Left ventricle myocardium inferior (tissue), 1 donor: ENCODE measurements at regions not wholly inside any gene's neighbourhood (a gene's known extent, or its start where the extent isn't known, plus 50 kb on each side); places are given as distances from the start of the nearest gene placed in this dataset.

ENCODE experiments used
- DNase-seq: peaks from one replicate; pipeline ENCODE4 v3.0.0-alpha.2; 2020
- H3K27ac ChIP-seq: fragments of 200-600 bp; replicated peaks from 2 replicates; pipeline ENCODE4 v1.8.0; 2021
- H3K27me3 ChIP-seq: fragments of 200-600 bp; 2 replicates; pipeline ENCODE4 v1.8.0; 2021; ENCODE audit warnings: low read depth
- H3K36me3 ChIP-seq: fragments of 200-600 bp; 2 replicates; pipeline ENCODE4 v1.8.0; 2021
- H3K4me1 ChIP-seq: fragments of 200-600 bp; 2 replicates; pipeline ENCODE4 v1.8.0; 2021
- H3K4me3 ChIP-seq: fragments of 200-600 bp; 2 replicates; pipeline ENCODE4 v1.8.0; 2021; ENCODE audit warnings: mild to moderate bottlenecking, moderate library complexity
- H3K9me3 ChIP-seq: fragments of 200-600 bp; replicated peaks from 2 replicates; pipeline ENCODE4 v1.8.0; 2021
- intact Hi-C: fragments of 100-400 bp; cut with micrococcal nuclease; formaldehyde crosslinking; loops from one replicate; pipeline ENCODE4 v1.11.0; 2022
- TF ChIP-seq, protein P1 (sequence below): fragments of 200-600 bp; IDR thresholded peaks from 2 replicates; pipeline ENCODE4 v1.8.0; 2021; ENCODE audit warnings: antibody characterized with exemption, mild to moderate bottlenecking, borderline replicate concordance
- donor health status: DM: no; HTN: yes; CAD: no; lungs with severe emphysema.

- Histone ChIP-seq H3K4me3 (no peak overlapping the region), H3K27ac (no peak overlapping the region), H3K27me3 (no peaks in the 10 kb centered on the region), H3K36me3 (no peaks in the 10 kb centered on the region), H3K4me1 (no peaks in the 10 kb centered on the region), H3K9me3 (no peaks in the 10 kb centered on the region)
- DNase-seq = no peak
- intact Hi-C loops = no loop called here
- TF ChIP-seq, protein P1, sequence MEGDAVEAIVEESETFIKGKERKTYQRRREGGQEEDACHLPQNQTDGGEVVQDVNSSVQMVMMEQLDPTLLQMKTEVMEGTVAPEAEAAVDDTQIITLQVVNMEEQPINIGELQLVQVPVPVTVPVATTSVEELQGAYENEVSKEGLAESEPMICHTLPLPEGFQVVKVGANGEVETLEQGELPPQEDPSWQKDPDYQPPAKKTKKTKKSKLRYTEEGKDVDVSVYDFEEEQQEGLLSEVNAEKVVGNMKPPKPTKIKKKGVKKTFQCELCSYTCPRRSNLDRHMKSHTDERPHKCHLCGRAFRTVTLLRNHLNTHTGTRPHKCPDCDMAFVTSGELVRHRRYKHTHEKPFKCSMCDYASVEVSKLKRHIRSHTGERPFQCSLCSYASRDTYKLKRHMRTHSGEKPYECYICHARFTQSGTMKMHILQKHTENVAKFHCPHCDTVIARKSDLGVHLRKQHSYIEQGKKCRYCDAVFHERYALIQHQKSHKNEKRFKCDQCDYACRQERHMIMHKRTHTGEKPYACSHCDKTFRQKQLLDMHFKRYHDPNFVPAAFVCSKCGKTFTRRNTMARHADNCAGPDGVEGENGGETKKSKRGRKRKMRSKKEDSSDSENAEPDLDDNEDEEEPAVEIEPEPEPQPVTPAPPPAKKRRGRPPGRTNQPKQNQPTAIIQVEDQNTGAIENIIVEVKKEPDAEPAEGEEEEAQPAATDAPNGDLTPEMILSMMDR = no peak
Observed at GRCh38 chr4:65046192-65047133, 623.8 kb downstream of the EPHA5 start.

DNA sequence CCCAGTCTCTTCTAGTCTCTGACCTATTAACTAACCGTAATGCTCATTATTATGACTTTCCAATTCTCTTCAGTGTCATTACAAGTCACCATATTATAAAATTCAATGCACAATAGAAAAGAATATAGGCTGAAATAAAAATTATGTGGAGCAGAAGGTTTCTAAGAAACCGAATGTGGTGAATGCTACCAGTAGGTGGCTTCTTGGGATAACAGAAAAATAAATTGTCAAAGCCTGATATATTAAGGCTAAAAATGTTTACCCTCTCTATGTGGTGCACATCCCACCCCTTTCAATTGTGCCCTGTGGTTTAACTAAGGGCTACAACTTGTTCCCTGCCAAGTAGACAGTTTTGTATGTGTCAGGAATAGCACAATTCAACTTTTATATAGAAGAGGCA is 624.6 kb upstream of the TECRL start:
- Histone ChIP-seq H3K36me3 (no peaks in the 10 kb centered on the region), H3K9me3 (peaks cover 3% of the 10 kb centered on the region), H3K4me1 (no peaks in the 10 kb centered on the region), H3K27ac (no peak overlapping the region), H3K4me3 (no peak overlapping the region), H3K27me3 (no peaks in the 10 kb centered on the region)
- no peak for DNase-seq
- intact Hi-C loops = no loop called here
- TF ChIP-seq, protein P1 = peak; percentile 18

DNA sequence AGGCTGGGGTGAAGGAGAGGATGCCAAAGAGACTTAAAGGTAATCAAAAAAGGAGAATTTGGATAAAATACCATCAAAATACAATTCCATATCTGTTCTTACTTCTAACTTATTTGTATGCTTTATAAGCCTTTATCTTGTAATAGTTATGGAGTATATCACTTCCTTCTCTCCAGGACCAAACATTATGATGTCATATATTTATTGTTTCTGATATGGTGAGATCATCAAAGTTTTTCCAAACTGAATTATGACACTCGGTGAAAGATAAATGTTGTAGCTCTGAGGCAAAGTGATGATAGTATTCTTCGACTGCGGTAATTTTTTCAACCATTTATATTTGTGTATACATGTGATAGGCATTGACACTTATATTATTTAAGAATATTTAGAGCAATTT is 619.3 kb upstream of the TECRL start:
- Histone ChIP-seq H3K9me3 (peaks cover 3% of the 10 kb centered on the region), H3K4me3 (no peak overlapping the region), H3K27me3 (no peaks in the 10 kb centered on the region), H3K4me1 (no peaks in the 10 kb centered on the region), H3K27ac (no peak overlapping the region), H3K36me3 (no peaks in the 10 kb centered on the region)
- intact Hi-C loops = no loop called here
- TF ChIP-seq, protein P1 = no peak
- no peak for DNase-seq

DNA sequence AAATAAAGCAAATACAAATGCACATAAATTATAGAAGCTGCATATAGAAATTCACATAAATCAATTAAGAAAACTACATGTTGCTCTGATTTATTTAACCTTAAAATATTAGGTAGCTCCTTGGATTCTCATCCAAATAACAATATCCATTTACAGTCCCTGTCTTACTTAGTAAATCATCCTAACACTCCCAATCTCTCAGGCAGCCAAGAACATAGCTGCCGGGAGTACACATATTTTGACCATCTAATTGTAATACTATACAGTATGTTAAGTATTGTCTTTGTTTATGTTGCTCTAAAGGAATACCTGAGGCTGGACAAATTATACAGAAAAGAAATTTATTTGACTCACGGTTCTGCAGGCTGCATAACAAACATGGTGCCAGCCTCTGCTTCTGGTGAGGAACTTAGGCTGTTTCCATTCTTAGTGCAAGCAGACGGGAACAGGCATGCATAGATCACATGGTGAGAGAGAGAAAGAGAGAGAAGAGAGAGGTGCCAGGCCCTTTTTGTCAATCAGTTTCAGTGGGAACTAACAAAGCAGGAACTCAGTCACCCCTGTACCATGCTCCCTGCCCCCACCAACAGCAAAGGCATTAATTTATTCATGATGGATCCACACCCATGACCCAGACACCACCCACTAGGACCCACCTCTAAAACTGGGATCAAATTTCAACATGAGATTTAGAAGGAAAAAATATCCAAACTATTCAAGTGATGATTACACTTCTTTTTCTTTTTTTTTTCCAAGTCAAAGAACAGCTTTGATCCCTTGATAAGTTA is 614.8 kb upstream of the TECRL start:
- peak overlapping the region; percentile 43 for H3K4me3 ChIP-seq
- DNase-seq = no peak
- no peak overlapping the region for H3K27ac ChIP-seq
- H3K4me1 ChIP-seq = no peaks in the 10 kb centered on the region
- no peaks in the 10 kb centered on the region for H3K27me3 ChIP-seq
- TF ChIP-seq, protein P1 = no peak
- intact Hi-C loops = no loop called here
- H3K36me3 ChIP-seq = no peaks in the 10 kb centered on the region
- H3K9me3 ChIP-seq = no peaks in the 10 kb centered on the region

DNA sequence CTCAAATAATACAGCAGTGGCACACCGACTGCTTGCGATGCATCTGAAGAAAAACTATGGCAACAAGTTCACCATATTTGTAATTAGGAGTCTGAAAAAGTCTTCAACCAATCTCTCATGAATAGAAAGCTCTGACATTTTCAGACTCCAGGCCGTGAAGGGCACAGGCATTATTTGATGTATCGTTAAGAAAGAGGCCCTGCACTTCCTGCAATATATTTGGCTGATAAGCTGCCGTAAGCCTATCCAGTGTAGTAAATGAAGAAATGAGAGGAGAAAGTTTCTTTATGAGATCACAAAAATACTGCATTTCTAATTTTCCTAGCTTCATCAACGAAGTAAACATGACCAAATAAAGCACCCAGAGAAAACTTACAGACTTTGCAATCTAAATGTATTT is 613.8 kb upstream of the TECRL start:
- no peaks in the 10 kb centered on the region for H3K4me1 ChIP-seq
- peak overlapping the region; percentile 43 for H3K4me3 ChIP-seq
- no peak for DNase-seq
- H3K27ac ChIP-seq = no peak overlapping the region
- TF ChIP-seq, protein P1 = no peak
- H3K36me3 ChIP-seq = no peaks in the 10 kb centered on the region
- intact Hi-C loops = no loop called here
- no peaks in the 10 kb centered on the region for H3K9me3 ChIP-seq
- no peaks in the 10 kb centered on the region for H3K27me3 ChIP-seq
